HG03060 (cell line): ENCODE measurements at regions not wholly inside any gene's neighbourhood (a gene's known extent, or its start where the extent isn't known, plus 50 kb on each side); places are given as distances from the start of the nearest gene placed in this dataset.

Experiments
- ATAC-seq: cut with Tn5 transposase; IDR thresholded peaks from one replicate; pipeline ENCODE4 v1.9.1; 2021; ENCODE audit warnings: low read depth, moderate number of reproducible peaks; ENCODE audit not compliant: unreplicated experiment

DNA sequence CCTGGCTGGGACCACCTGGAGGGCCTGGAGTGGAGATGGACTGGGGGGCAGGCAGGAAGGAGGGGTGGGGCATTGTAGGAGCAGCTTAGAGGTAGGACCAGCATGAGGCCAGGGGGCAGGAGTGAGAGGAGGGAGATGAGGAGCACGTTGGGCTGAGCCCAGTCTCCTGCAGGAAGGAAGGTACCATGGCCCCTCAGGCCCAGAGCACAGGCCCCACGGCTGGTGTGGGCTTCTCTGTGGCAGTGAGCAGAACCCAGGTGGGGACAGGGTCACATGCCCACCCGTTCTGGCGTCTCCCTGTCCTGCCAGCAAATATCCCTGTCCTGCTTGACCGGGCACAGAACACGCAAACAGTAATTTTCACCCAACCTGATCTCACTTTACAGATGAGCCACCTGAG lies 141.8 kb downstream of the ENGASE start:
- no peak for ATAC-seq

DNA sequence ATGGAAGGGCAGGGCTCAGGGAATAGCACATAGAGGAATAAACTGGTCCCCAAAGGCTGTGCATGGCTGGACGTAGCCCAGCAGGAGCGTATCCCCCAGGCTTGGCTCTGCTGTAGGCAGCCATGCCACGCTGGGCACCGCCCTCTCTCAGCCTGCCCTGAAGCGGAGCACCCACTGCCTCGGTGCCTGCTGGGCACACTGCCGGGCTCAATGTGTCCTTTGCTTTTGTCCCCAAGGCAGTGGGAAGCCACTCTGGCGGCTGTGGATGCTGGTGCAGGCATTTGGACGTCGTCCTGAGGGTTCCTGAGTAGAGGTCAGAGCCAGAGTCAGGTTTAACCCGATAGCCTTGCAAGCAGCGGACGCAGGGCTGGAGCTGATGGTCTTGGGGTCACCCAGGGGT lies 141.0 kb downstream of the ENGASE start:
- no peak for ATAC-seq

DNA sequence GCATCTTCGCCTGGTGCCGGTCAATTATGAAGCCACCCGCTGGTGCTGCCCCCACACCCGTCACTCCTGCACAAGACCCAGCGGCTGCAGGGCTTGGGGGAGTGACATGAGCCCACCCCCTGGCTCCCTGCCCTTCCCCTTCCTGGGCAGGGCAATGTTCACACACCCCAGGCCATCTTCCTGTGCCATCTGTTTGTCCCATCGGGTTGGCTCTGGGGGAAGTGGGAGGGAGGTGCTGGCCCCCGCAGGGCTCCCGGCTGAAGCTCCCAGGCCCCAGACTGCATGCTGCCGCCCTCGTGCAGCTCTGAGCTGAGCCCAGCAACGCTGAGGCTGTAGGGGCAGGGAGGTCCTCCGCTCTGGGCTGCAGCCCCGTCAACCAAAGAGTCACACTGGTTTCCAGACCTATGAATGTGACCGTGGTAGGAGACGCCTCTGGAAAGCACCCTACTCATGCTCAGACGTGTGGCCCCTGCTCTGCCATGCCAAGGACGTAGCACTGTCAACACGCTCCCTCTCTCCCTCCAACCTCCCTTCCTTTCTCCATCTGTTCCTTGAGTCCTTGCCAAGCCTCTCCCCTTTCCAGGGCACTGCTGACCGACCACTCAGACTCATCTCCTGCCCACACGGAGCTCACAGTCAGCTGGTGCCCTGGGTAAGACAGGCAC lies 140.4 kb downstream of the ENGASE start:
- ATAC-seq = no peak

DNA sequence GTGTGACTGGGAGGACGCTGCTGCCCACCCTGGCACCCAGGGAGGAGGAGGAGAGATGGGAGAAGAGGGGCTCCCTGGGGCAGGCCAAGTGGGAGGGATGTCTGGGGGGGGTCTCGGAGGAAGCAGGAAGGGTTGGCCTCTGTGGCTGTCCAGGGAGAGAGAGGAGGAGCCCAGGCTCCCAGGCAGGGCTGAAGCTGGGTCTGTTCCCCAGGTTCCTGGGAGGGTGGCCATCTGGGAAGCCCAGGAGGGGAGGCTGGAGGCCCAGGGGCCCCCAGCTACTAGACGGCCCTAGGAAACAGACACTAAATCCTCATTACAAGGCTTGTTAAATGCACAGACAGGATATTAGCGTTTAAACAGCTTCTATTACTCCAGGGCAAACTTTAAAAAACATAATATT lies 139.8 kb downstream of the ENGASE start:
- ATAC-seq = no peak

DNA sequence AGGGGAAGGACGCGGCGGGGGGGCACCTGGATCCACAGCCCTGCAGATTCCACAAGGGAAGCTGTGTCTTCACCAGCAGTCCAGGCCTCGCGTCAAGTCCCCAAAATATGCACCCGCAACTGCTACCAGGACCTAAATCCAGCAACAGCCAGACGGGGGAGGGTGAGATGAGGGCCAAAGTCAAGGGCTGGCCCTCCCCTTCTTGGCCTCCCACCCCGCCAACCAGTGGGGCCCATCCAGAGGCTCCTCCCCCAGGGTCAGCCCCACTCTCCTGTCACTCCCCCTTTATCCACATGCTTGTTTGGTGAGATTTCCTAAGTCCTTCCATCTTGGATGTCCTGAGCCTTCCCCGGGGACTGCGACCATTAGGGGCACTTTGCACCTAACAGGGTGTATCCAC lies 138.7 kb downstream of the ENGASE start:
- no peak for ATAC-seq

DNA sequence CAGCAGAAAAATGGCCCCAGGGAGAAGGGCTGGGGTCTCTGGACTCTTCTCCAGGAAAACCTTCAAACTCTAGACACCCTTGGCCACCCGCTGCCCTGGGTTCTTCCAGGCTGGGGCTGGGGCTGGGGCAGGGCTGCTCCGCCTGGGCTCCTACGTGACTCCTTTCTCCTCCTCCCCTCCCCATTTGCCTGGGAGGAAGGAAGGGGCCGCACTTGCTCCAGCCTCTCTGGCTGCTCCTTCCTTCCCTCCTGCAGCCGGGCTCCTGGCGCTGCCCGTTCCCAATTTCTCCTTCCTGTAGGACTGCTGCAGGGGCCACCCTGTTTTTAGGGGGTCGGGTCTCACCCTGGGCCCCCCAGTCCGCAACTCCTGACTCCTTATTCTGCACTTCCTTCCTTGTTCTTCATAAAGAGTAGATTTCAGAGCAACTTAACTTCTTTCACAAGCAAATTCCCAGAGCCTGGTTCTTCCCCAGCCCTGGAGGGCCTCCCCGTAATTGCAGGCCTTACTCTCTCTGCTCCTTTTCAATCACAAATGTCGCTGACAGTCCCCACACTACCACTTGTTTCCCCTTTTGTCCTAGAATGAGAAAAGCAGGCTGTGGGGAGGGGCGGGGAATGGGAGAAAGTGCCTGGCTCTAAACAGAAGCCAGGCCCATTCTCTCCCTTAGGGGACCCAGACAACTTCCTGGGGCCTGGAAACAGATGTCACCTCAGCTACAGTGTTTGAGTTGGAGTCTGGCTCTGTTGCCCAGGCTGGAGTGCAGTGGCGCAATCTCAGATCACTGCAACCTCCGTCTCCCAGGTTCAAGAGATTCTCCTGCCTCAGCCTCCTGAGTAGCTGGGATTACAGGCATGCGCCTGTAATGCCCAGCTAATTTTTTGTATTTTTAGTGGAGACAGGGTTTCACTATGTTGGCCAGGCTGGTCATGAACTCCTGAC lies 137.8 kb downstream of the ENGASE start:
- ATAC-seq = no peak

DNA sequence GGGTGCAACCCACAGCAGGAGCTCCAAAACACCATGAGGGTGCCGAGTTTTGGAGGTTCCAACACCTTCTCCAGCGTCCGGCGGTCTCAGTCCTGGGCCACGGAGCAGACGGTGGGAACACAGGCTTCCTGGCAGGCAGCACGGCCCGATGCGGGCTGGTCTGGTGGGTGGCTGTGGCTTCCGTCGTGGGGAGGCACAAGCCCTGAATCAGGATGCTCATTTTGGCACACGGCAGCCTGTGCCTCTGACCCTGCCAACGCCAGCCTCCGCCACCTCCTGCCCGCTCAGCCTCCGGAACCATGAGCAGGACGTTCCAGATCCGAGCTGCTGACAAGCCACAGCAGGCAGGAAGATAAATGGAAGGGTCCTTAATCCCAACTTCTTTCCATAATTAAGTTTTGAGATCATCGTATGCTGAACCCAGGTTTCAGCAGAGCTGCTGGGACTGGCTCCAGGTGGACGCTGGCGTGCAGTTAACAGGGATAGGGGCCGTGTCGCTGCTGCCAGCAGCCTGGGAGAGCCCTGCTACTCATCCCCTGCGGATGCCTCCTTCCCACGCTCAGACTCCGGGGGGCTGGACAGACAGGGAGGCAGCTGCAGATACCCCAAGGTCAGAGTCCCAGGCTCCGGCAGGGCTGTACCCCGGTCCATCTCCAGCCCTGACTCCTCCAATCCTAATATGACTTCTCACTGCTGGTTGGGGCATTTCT lies 136.6 kb downstream of the ENGASE start:
- no peak for ATAC-seq

DNA sequence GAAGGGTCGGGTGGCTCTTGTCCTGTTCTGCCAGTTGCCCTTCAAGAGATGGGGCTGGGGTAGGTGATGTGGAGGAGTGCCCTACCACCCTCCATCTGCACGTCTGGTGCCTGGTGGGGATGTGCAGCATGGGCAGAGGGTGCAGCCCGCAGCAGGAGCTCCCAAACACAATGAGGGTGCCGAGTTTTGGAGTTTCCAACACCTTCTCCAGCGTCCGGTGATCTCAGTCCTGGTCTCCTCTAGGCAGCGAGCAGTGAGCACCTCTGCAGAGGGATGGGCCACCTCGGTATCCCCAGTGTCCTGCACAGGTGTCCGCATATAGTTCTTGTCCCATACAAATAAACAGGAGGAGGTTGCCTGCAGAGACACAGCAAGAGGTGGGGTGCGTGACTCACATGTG lies 136.0 kb downstream of the ENGASE start:
- no peak for ATAC-seq

DNA sequence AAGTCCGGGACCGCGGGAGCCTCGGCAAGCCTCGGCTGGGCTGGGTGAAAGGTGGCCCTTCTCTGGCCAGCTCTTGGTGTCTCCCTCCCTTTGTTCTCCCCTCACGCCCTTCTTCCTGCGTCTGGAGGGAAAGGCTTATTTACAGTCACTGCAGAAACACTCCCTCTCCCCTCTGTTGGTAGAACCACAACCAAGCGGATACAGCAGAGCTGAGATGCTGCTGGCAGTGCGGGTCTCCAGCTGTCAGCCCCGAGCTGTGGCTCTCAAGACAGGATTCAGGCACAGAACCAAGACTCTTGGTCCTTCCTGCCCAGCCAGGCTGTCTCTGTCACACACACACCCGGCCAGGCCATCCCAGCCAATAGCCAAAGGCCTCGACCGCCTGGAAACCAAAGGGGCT lies 133.3 kb downstream of the ENGASE start:
- ATAC-seq = no peak

DNA sequence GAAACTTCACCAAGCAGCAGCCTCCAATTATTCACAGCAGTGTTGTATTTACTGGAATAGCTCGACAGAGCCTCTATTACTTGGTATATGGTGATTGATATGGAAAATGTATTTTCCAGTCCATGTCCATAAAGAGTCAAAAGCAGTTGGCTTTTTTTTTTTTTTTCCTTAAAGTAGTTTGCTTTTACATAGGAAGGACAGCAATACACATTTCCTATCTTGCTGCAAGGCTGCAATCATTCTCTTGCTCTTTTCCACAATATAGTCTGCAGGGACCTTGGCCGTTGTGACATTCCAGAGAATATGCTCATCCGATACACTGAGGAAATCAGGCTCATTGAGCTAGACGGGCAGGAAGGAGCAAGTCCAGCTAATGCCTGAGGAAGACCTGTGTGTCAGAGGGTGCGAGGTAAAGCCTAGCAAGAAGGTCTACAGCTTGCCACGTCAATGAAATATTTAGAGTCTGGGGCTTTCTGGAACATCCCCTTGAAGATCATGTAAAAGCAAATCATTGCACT lies 131.1 kb downstream of the ENGASE start:
- no peak for ATAC-seq

DNA sequence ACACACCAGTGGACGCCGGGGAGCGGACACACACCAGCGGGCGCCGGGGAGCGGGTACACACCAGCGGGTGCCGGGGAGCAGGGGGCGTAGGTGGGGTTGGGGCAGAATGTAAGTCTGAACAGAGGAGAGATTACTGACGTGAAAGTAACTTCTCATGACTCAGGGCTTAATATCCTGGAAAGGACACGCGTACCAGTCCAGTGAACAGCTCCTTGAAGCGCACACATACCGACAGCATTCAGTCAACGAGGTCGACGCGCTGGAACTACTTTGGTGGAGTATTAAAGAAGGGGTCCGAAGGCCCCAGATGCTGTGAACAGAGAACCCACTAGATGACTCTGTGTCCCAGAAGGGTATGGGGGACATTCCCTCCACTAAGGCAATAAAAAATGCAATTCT lies 129.6 kb downstream of the ENGASE start:
- no peak for ATAC-seq

DNA sequence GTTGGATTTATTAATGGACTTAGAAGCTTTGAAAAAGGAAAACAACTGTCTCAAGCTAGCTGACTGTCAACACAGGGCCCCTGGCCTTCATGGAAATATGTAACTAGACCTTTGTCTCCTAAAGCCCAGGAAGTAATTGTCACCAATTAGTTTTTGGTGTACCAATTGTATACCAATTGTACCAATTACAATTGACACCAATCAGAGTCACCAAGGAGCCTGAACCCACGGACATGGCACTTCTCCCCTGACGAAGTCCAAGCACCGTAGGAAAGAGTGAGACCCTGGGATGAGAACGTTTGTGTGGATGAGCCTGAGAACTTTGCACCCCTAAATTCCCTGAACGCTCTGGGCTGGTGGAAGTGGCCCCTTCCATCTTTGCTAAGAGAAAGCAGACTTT lies 129.0 kb downstream of the ENGASE start:
- ATAC-seq = no peak

DNA sequence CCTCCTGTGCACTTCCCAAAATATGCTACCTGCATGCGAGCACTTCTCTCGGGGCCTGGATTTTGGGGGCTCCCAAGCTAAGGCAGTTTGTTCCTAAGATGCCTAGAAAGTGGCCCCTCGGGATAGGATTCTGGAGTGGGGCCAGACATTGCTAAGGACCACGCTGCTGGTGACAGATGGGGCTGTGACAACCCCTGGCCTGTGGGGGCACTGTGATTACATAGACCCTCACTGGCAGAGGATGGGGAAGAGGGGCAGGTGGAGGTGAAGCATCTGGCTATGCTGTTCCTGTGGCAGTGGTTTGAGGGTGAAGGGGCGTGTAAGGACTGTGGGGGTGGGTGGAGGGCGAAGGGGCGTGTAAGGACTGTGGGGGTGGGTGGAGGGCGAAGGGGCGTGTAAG lies 128.4 kb downstream of the ENGASE start:
- no peak for ATAC-seq

DNA sequence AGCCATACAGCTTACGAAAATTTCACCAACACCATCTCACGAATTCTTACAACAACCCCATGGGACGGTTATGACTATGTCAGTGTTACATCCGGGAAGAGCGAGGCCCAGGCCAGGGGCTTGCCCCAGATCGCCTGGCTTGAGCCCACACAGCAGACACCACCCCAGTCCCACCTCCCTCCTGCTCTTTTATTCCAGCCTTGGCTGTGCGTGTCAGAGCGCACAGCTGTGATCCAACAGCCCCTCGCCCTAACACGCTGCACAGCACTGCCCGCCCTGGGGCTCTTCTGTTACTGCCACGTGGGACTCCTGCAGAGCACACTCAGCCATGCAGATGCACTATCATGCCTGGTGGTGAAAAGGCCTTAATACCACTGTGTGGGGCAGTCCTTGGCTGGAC lies 127.9 kb downstream of the ENGASE start:
- no peak for ATAC-seq

DNA sequence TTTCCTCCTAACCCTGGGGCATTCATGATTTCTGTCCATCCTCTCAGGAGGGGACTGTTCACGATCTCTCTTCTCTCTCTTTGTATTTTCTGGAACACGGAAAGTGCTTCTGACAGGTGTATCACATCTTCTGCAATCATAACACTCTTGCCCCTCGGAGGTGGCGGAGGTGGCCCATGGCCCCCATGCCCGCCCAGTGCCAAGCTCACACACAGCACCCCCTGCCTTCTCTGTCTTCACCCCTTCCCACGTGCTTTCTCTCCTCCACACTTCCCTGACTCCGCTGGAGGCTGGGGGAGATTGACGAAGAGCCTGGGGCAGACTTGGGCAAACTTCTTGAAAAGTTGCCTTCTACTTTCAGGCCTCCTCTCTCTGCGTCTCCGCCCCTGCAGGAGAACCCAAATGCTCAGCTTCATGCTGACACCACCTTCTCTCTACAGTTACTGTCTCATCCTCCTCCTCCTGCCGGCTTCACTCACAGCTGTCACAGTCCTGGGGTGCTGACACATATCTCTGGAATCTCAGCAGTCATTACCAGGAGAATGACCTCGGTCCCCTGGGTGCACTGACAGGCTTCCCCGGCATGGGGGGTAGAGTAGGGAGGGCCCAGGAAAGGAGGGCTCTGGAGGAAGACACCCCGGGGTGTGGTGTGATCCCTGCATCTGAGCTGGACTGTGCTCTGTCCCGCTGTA lies 127.1 kb downstream of the ENGASE start:
- ATAC-seq = no peak

DNA sequence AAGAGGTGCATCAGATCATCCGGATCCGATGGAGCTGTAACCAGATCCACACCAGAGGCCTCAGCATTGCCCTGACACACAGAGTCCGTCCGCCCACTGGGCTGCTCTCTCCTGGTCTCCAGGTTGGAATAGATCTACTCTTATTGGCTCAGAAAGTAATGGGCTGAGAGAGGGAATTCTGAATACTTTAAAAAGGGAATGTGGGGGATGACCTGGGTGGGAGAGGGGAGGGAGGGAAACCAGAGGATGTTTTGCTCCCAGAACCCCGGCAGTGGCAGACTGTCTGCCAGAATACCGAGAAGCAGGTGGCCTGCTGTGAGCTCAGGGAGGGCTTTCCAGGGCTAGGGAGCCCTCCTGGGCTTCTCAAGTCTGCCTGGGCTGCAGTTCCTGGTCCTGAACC lies 126.5 kb downstream of the ENGASE start:
- no peak for ATAC-seq

DNA sequence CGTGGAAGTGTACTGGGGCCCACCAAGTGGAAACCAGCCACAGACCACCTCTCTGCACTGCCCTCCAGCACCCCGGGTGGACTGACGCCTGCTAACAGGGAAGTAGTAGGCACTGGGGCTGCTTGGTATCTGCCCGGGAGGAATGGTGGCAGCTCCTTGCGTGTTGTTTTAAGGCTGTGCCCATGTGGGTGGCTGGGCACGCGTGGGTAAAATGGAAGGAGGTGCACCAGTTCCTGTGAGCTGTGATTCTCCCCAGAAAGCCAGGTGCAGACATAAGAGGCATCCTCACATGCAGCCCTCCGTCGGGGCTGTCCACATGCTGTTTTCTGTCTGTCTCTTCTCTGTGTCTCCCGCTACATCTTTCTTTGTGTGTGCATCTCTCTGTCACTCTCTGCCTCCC lies 122.3 kb downstream of the ENGASE start:
- no peak for ATAC-seq

DNA sequence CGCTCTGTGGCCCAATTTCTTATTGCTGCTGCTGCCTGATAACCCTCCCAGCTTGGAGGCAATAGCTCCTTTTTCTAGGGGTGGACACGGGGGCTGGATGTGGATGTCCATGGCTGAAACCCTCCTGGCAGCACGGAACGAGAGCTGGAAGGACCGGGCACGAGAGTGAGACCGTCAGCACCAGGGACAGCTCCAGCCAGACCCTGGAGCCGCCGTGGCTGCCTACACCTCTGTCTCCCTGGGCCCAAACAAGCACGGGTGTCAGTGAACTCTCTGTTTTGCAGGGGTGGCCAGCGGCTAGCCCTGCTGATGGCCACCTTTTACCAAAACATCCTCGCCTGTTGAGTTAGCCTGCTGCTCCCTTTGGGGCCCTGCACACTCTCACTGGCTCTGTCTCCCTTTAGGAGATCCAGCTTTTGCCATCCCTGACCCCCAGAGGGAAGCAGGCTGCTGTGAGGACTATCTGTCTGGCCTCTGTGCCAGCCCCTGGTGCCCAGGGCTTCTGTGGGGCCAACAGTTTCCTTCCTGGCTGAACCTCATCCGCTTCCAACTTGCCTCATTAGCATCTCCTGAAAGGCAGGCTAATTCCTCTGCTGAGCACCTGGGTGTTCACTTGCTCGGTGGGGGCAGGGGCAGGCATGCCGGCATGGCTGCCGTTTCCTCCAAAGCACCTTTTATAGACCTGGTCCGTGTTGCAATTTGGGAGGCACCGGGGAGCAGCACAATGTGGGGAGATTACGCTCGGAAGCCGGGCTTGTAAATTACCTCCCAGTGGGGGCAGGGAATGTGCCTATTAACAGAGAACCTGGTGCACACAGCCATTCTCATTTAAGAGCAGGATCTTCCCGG lies 118.1 kb downstream of the ENGASE start:
- ATAC-seq = no peak

DNA sequence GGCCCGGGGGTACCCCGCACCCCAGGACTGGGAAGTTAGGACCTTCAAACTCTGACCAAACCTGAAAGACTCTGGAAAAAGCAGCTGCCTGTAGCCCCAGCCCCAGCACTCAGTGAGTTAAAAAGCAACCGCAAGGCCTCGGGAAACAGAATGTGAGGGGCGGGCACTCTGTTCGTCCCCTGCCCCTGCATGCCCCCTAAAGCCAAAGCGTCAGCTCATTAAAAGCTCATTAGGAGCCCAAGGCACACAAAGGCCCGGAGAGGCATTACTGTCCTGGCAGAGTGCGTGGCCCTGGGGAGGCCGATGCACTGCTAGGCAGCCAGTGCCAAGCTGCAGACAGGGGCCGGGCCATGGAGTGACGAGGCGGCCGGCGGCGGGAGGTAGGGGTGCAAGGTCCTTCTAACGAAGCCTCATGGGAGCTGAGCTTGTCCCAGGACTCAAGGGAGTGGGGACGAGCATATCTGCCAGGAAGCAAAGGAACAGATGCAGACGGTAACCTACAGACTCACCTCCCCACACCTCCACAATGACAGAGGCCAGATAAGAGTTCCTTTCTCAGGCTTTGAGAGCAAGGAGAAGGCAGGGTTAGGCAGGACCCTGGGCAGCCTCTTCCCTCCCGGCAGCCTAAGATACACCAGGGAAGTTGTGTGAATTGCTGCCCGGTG lies 116.8 kb downstream of the ENGASE start:
- no peak for ATAC-seq
